ENCODE measurements at regions not wholly inside any gene's neighbourhood (a gene's known extent, or its start where the extent isn't known, plus 50 kb on each side); places are given as distances from the start of the nearest gene placed in this dataset.

DNA sequence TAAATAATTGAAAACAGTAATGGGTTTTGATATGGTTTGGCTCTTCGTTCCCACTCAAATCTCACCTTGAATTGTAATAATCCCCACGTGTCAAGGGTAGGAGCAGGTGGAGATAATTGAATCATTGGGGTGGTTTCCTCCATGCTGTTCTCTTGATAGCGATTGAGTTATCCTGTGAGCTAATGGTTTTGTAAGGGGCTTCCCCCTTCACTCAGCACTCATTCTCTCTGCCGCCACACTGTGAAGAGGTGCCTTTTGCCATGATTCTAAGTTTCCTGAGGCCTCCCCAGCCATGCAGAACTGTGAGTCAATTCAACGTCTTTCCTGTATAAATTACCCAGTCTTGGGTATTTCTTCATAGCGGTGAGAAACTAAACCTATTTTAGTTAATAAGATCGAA is 551.7 kb upstream of the POT1 start:
- intact Hi-C loops (cut with DNase I): no loop called here
- DNase-seq: no peak
- no peak overlapping the region for H3K4me3 ChIP-seq
- H3K36me3 ChIP-seq: no peaks in the 10 kb centered on the region
- no peaks in the 10 kb centered on the region for H3K4me1 ChIP-seq
- TF ChIP-seq, protein P1, sequence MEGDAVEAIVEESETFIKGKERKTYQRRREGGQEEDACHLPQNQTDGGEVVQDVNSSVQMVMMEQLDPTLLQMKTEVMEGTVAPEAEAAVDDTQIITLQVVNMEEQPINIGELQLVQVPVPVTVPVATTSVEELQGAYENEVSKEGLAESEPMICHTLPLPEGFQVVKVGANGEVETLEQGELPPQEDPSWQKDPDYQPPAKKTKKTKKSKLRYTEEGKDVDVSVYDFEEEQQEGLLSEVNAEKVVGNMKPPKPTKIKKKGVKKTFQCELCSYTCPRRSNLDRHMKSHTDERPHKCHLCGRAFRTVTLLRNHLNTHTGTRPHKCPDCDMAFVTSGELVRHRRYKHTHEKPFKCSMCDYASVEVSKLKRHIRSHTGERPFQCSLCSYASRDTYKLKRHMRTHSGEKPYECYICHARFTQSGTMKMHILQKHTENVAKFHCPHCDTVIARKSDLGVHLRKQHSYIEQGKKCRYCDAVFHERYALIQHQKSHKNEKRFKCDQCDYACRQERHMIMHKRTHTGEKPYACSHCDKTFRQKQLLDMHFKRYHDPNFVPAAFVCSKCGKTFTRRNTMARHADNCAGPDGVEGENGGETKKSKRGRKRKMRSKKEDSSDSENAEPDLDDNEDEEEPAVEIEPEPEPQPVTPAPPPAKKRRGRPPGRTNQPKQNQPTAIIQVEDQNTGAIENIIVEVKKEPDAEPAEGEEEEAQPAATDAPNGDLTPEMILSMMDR (IDR thresholded peaks at IDR 0.05): no peak
- no peak overlapping the region for H3K27ac ChIP-seq
- ATAC-seq: no peak
- no peaks in the 10 kb centered on the region for H3K27me3 ChIP-seq
- no peaks in the 10 kb centered on the region for H3K9me3 ChIP-seq

DNA sequence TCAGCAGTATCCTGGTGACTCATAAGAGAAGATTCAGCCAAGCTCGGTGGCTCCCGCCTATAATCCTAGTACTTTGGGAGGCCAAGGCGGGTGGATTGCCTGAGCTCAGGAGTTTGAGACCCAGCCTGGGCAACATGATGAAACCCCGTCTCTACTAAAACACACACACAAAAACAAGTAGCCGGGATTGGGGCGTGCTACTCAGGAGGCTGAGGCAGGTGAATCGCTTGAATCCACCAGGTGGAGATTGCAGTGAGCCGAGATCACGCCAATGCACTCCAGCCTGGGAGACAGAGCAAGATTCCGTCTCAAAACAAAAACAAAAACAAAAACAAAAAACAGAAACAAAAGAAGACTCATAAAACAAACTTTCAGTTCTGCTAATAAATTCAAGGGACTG is 551.1 kb upstream of the POT1 start:
- H3K4me1 ChIP-seq: no peaks in the 10 kb centered on the region
- intact Hi-C loops (cut with DNase I): no loop called here

DNA sequence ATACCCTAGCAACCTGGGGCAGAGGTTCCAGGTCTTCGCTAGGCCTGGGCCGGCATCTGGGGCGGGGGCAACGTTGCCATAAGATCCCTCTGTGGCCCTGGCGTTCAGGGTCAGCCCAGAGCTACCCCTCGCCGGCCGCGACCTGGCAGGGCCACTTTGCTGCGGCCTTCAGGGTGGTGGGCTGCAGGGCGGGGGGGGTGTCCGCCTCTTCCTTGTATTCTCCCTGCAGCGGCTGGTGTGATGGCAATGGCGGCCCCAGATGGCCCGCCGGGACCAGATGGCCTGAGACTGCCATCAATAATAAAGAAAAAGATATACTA is 539.2 kb upstream of the POT1 start:
- H3K27ac ChIP-seq: no peak overlapping the region
- H3K9me3 ChIP-seq: peaks cover 0 to 2% of the 10 kb centered on the region in 2 donors
- no peak overlapping the region for H3K4me3 ChIP-seq
- no peaks in the 10 kb centered on the region for H3K4me1 ChIP-seq
- H3K36me3 ChIP-seq: no peaks in the 10 kb centered on the region
- no peaks in the 10 kb centered on the region for H3K27me3 ChIP-seq
- TF ChIP-seq, protein P1 (IDR thresholded peaks at IDR 0.05): no peak
- DNase-seq (peak in 1 of 4 donors; percentile 75), ATAC-seq (no peak)
- intact Hi-C loops (cut with DNase I): no loop called here

More for the DNA sequence above, 551.1 kb upstream of the POT1 start:
- H3K27ac ChIP-seq: no peak overlapping the region
- no peak overlapping the region for H3K4me3 ChIP-seq
- TF ChIP-seq, protein P1 (IDR thresholded peaks at IDR 0.05): no peak
- ATAC-seq (no peak), DNase-seq (no peak)
- no peaks in the 10 kb centered on the region for H3K9me3 ChIP-seq
- H3K36me3 ChIP-seq: no peaks in the 10 kb centered on the region
- no peaks in the 10 kb centered on the region for H3K27me3 ChIP-seq

DNA sequence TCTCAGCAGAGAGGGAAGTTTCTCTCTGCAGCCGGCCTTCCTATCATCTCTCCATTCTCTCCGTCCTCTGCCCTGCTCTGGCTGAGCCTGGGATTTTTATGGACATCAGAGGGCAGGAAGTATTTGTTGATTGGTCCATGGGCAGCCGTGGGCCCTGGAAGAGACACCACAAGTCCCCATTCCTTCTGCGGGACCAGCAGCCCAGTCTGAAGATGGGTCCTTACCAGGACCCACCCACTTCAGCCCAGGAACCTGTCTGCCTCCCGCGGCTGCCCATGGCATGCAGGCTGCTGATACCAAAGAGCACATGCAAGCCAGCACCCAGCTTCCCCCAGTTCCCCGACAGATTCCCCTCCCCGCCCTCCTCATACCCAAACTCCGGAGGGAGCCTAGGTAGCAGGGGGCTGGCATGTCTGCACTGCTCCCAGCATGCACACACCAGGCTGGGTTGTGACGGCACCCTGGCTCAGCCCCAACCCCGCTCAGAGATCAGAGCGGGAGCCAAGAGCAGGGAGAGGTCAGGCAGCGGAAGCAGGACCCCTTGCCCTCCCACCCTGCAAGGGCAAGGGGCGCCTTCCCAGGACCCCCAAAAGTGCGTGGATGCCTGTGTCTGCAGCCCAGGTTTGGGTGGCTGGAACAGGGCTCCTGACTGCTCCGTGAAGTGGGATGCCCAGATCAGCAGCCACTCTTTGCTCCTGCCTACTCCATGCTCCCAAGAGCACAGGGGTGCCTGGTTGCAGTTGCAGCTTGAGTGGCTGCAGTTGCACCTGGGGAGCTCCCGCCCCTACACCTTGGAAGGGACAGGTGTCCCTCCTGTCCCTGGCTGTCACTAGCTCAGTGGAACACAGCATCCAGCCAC is 538.6 kb upstream of the POT1 start:
- DNase-seq: peak in 1 of 4 donors; percentile 56
- TF ChIP-seq, protein P1 (IDR thresholded peaks at IDR 0.05): no peak
- H3K4me1 ChIP-seq: no peaks in the 10 kb centered on the region
- H3K27me3 ChIP-seq: no peaks in the 10 kb centered on the region
- H3K9me3 ChIP-seq: peaks cover 0 to 2% of the 10 kb centered on the region in 2 donors
- intact Hi-C loops (cut with DNase I): no loop called here
- H3K36me3 ChIP-seq: no peaks in the 10 kb centered on the region
- H3K4me3 ChIP-seq: no peak overlapping the region
- no peak overlapping the region for H3K27ac ChIP-seq
- ATAC-seq: no peak

DNA sequence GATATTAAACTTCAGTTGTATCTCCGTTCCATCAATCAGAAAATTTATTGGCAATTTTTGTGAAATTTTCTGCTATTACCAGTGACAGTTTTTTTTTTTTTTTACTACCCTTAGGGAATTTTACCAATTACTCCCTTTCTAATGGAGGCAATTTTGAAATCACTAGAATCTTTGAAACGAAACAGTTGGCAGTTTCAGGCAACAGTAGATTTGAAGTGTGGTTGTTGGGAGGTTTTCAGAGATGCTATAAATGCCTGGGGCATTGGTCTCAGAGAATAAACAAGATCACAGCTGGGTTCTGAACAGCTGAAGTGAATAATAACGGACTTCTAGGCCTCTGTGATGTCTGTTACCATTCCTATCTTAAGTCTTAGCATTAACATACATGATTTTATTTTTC is 535.9 kb upstream of the POT1 start:
- H3K27me3 ChIP-seq: no peaks in the 10 kb centered on the region
- no peaks in the 10 kb centered on the region for H3K36me3 ChIP-seq
- DNase-seq: no peak
- ATAC-seq: no peak
- TF ChIP-seq, protein P1 (IDR thresholded peaks at IDR 0.05): no peak
- intact Hi-C loops (cut with DNase I): no loop called here
- no peak overlapping the region for H3K4me3 ChIP-seq
- peaks cover 0 to 2% of the 10 kb centered on the region in 2 donors for H3K9me3 ChIP-seq
- H3K4me1 ChIP-seq: no peaks in the 10 kb centered on the region
- no peak overlapping the region for H3K27ac ChIP-seq
